ENCODE measurements at regions not wholly inside any gene's neighbourhood (a gene's known extent, or its start where the extent isn't known, plus 50 kb on each side); places are given as distances from the start of the nearest gene placed in this dataset.
"Not testable (repeated sequence)": the region's sequence is repeated elsewhere in the genome, so short reads cannot be mapped to it uniquely, and the experiment has no call there.

- peak; percentile 69 for DNase-seq
Measured at GRCh38 chr9:33623658-33624586, 99.9 kb downstream of the ANKRD18B start.

DNA sequence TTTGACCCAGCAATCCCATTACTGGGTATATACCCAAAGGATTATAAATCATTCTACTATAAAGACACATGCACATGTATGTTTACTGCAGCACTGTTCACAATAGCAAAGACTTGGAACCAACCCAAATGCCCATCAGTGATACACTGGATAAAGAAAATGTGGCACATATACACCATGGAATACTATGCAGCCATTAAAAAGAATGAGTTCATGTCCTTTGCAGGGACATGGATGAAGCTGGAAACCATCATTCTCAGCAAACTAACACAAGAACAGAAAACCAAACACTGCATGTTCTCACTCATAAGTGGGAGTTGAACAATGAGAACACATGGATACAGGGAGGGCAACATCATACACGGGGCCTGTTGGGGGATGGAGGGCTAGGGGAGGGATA, 104.3 kb downstream of the ANKRD18B start:
- not testable (repeated sequence) for DNase-seq

- DNase-seq = no peak
Measured at GRCh38 chr9:33628865-33629410, 104.9 kb downstream of the ANKRD18B start.

DNA sequence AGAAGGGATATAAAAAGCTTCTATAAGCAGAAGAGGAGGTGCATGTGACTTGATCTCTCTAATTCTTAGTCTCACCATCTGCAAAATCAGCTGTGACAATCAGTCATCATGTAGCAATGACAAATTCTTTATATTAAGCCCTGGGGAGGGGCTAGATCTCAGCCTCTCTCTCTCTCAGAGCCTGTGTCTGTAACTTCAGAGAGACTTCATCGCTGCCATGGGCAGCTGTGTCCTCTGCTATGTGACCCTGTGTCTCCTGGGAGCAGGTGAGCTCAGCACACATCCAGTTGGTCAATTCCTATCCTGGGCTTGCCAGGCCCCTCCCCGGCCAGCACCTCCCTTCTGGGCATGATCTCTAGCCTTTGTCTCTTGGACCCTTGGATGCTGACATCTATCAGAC, 109.6 kb downstream of the ANKRD18B start:
- DNase-seq = peak; percentile 63

DNA sequence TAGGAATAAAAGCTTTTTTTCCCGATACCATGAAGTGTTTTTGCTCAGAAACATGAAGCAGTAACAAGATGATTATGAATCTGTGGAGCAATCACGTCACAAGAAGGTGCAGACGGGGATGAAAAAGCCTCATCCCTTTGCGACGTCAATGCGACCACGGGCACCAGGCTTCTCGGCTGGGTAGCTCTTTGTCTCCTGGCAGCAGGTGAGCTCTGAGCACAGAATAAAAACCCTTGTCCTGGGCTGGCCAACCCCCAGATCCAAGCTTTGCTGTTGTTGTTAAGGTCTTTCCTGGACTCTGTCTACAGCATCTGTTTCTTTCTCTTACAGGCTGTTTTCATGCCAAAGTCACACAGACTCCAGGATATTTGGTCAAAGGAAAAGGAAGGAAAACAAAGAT, 113.8 kb downstream of the ANKRD18B start:
- DNase-seq = no peak

GRCh38 chr9:33638391-33638915, 114.4 kb downstream of the ANKRD18B start:
- no peak for DNase-seq

GRCh38 chr9:33645706-33646105, 121.7 kb downstream of the ANKRD18B start:
- DNase-seq = no peak

GRCh38 chr9:33649463-33649862, 125.4 kb downstream of the ANKRD18B start:
- no peak for DNase-seq

DNA sequence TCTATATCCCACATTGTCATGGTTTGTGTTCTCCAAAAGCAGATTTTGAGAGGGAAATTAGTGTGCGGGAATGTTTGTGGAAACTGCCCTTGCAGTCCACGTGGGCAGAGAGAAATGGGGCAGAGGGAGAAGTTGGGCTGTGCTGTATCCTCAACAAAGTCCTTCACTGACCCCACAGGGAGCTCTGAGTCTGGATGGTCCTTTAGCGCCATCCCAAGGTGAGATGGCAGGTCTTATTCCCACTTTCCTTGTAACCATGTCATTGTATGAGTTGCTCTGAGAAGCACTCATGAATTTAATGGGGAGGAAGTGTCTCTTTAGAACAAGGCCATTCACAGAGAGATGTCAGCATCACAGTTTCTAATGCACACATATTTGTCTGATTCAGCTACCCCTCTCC, 127.1 kb downstream of the ANKRD18B start:
- DNase-seq = no peak

- no peak for DNase-seq
Measured at GRCh38 chr9:33659921-33660320, 135.4 kb upstream of the PRSS3 start.

- DNase-seq = no peak
Measured at GRCh38 chr9:33660772-33661171, 134.6 kb upstream of the PRSS3 start.

DNA sequence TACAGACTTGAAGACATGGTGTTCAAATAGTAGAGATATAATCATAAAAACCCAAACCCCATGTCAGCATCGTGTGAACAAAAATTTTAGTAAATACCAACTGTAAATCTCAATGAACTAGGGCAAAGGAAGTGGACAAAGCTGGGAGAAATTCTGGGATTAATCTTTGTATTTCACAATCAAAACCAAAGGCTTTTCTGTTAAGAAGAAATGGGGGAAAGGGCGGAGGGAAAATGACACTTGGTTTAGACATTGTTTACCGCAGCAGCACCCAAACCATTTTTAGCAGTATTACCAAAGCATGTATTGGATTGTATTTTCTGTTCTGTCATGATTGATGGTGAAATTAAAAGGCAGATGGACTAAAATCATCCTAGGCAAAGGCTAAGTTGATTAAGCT, 134.2 kb upstream of the PRSS3 start:
- no peak for DNase-seq

DNA sequence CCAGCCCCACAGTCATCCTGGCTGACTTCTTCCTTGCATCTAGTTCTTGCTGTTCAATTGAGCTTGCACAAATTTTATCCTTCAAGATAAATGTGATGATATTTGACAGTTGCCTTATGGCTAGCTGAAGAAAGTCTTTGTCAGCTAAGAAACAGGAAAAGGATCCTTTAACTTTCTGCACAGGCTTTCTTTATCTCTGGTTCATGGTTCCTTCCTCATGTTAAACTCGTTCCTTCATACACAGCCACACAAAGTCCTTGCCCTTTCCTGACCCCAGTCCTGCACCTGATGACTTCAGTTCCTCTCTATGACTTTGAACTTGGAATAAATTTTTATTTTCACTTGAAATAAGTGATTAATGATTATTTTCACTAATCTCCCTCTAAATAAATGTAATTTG, 132.5 kb upstream of the PRSS3 start:
- DNase-seq = no peak

GRCh38 chr9:33676194-33676745, 119.1 kb upstream of the PRSS3 start:
- DNase-seq = not testable (repeated sequence)

GRCh38 chr9:33676746-33677505, 118.4 kb upstream of the PRSS3 start:
- peak; percentile 70 for DNase-seq

DNA sequence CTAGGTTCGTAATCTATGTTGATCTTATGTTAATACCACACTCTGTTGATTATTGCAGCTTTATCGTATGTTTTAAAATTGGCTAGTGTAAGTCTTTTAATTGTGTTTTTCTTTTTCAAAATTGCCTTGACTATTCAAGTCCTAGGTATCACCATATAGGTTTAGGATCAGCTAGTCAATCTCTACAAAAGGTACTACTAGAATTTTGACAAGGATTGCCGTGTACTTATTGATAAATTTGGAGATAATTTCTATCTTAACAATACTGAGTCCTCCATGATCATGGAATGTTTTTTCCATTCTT, 117.9 kb upstream of the PRSS3 start:
- no peak for DNase-seq

- DNase-seq = no peak
Measured at GRCh38 chr9:33677961-33678360, 117.4 kb upstream of the PRSS3 start.

GRCh38 chr9:33682551-33682950, 112.8 kb upstream of the PRSS3 start:
- DNase-seq = no peak

DNA sequence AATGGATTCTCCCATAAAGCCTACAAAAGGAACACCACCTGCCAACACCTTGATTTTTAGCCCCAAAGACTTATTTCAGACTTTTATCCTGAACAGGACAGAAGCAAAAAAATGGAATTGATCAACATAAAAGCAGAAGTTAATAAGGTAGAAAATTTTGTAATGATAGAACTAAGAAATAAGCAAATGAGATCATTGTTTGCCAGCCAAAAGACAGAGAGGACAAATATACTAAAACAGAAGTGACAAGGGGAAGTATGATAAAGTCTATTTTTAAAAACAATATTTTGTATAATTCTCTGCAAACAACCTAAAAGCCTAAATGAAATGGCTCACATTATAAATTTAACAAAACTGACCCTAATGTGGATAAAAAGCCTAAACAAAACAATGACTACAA, 110.5 kb upstream of the PRSS3 start:
- no peak for DNase-seq

DNA sequence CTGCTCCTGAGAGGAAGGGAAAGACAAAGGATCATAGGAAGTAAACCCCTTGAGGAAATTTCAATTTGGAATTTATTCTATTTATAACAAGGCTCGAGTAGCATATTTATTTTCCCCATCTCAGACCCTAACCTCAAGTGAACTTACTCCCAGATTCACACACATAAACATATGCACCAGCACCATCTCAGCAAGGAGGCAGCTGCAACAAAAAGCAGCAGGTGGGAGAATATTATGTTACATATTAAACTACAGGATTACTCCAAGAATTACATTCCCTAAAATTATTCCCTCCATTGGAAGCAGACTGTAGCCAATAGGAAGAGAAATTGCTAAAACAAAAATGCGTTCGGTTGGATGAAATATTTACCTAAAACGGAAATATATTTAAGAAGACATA, 108.4 kb upstream of the PRSS3 start:
- DNase-seq = no peak

GRCh38 chr9:33687779-33688178, 107.6 kb upstream of the PRSS3 start:
- no peak for DNase-seq

DNA sequence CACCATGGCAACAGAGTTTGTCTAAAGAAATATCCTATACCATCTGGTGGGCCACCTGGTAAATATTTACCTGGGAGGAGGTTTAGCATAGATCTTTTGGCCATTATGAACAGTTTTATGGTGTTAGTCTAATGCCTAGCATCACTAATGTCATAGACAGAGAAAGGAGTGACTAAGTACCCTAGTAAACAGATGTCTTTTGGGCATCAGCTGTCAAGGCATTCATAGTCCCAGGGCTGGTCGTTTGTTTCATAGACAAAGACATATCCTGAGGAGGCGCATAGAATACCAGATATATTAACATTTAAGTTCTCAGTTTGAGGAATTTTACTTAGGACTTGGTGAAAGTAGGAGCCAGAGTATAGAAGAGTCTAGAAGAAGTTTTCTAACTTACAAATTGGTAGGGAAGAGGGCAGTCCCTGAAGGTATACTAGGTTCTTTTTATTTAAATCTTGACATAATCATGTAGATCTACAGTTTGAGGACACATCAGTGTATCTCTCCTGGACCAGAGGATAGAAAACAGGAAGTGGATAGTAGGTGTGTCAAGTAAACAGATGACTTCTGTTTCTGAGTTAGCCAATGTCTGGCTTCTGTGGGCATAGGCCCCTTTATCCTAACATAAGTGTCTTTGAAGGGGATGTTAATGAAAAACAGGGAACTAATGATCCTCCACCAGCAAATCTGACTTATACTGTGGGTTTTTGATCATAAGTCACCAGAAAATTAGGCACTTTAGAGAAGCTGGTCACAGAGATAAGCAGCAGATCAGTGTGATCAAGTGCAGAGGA, 105.0 kb upstream of the PRSS3 start:
- no peak for DNase-seq

DNA sequence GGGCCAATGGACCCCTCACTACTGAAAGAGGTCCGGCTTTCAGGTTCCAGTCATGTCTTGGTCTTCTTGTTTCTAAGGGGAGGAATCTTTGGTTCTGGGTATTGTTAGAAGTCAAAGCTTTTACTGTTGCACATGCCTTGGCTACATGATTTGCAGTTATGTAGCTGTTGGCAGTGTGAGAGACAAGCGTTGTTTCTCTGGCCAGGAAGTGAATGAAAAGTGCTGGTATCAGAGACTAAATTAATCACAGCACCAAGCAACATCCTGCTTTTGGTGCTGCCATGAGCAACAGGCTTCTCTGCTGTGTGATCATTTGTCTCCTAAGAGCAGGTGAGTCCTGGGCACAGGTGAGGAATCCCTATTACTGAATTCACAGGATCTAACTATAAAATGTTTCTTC, 100.1 kb upstream of the PRSS3 start:
- DNase-seq = no peak

Data from right hindlimb (tissue), 1 donor.